LNCAP (cell line): ENCODE measurements at regions not wholly inside any gene's neighbourhood (a gene's known extent, or its start where the extent isn't known, plus 50 kb on each side); places are given as distances from the start of the nearest gene placed in this dataset.

Experiments
- TF ChIP-seq, protein P1 (sequence below): fragments of 450-650 bp; IDR thresholded peaks from 2 replicates; pipeline ENCODE4 v1.5.1; 2017; ENCODE audit warnings: mild to moderate bottlenecking

DNA sequence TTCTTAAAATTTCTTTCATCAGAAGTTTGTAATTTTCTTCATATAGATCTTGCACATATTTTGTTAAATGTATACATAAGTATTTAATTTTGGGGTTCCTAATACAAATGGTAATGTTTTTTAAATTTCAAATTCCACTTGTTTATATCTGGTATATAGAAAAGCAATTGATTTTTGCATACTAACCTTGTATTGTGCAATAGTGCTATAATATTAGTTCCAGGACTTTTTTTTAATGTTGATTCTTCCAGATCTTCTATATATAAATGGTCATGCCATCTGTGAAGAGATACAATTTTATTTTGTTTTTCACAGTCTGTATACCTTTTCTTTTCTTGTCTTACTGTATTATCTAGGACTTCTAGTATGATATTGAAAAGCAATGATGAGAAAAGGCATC lies 665.0 kb downstream of the OTOL1 start:
- TF ChIP-seq, protein P1, sequence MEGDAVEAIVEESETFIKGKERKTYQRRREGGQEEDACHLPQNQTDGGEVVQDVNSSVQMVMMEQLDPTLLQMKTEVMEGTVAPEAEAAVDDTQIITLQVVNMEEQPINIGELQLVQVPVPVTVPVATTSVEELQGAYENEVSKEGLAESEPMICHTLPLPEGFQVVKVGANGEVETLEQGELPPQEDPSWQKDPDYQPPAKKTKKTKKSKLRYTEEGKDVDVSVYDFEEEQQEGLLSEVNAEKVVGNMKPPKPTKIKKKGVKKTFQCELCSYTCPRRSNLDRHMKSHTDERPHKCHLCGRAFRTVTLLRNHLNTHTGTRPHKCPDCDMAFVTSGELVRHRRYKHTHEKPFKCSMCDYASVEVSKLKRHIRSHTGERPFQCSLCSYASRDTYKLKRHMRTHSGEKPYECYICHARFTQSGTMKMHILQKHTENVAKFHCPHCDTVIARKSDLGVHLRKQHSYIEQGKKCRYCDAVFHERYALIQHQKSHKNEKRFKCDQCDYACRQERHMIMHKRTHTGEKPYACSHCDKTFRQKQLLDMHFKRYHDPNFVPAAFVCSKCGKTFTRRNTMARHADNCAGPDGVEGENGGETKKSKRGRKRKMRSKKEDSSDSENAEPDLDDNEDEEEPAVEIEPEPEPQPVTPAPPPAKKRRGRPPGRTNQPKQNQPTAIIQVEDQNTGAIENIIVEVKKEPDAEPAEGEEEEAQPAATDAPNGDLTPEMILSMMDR: no peak

DNA sequence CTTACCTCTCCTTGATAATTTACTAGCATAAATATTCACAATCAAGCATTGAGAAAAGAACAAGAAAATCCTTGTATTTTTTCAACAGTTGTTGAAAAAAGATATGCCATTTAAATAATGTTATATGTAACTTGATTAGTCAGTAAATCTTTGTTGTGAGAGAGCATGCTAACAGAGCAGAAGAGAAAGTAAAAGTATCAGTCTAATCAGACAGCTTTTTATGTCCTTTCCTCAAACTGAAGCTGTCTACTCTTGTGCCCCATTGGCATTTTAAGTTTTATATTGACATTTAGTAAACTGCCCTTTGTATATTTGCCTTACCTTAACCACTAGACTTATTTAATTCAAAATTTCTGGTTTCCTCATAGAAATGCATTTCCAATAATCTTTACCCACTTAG lies 668.7 kb downstream of the OTOL1 start:
- TF ChIP-seq, protein P1: no peak

DNA sequence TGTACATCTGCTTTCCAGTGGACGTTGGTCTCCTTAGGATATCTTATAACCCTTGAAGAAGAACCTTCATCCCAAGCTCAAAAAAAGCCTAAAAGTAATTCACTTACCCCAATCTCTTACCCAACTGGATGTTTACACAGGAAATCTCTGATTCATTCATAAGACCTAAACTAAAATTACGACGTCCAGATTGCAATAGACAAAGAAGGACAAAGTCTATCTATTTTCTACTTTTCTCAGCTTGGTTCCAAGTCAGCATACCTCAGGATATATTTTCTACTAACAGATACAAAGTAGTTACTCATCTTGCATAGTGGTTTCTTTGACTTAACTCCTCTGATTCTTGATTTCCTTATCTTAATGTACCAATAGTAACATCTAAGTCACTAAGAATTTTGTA lies 669.9 kb downstream of the OTOL1 start:
- TF ChIP-seq, protein P1: no peak

DNA sequence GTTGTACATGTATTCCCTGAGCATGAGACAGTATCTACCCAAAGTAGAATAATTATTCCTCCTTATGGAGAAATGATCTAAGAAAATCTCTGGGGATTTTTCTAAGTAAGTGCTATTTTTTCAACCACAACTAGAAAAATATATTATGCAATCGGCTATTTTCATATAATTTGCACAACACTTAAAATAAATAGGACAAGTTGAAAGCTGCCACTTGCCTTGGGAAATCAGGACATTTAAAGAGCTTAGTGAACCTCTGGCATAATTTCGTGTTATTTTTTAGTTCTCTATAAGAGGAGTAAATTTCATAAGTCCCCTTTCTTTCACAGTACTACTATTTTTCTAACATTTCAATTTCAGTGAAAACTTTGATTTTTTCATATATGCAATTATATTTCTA lies 672.1 kb downstream of the OTOL1 start:
- TF ChIP-seq, protein P1: no peak

DNA sequence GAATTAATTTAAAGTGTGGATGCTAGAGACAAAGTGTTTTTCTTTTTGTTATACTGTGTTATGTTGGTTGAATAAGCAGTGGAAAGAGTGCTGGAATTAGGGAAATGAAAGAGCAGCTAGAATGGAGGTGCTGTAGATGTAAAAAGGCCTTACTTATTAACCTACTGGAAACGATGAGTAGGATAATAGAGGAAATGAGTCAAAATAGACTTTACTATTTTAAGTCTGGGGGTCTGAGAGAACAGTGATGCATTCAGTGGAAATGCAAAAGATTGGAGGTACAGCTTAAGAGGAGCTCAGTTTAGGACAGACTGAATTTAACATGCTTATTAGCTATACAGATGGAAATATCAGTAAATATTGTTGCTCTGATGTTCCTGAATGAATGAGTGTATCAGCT lies 674.0 kb downstream of the OTOL1 start:
- TF ChIP-seq, protein P1: no peak

DNA sequence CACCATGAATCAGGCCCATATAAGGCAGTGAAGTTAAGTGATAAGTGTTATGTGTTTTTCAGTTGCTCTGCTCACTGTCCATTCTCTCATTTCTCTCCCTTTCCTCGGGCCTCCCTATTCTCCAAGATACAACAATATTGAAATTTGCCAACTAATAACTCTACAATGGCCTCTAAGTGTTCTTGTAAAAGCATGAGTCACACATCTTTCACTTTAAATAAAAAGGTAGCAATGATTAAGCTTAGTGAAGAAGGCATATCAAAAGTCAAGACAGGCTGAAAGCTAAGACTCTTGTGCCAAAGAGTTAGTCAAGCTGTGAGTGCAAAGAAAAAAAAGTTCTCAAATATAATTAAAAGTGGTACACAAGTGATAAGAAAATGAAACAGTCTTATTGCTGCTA lies 675.4 kb downstream of the OTOL1 start:
- TF ChIP-seq, protein P1: no peak

DNA sequence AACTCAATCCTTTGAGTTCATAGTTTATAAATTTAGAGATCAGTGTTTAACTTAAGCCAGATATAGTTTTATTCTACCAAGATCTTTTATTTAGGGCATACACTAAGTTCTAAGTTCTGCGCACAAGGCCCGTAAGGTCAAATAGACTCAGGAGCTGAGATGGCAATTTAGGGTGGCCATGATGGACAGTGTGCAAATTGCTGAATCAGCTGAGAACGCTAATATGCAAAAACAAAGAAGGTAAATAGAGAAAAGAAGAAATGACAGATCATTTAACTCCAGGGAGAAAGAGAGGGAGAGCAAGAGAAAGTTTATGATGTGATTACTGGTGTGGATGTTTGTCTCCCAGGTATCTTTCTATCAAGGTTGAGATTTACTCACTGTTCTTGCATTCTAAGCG lies 678.5 kb downstream of the OTOL1 start:
- TF ChIP-seq, protein P1: no peak

DNA sequence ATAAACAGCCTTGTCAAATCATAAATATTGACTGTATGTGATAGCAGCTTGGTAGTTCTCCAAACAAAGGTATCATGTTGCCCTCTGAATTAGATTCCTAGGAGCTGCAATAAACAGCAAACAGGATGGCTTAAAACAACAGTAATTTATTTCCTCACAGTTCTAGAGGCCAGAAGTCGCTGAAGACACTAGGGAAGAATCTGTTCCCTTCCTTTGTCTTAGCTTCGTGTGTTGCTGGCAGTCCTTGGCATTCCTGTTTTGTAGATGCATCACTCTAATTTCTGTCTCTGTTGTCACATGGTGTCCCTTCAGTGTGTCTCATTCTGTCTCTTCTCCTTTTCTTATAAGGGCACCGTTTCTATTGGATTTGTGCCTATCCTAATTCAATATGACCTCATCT lies 679.3 kb downstream of the OTOL1 start:
- TF ChIP-seq, protein P1: no peak
